GM19328 (cell line): ENCODE measurements at regions not wholly inside any gene's neighbourhood (a gene's known extent, or its start where the extent isn't known, plus 50 kb on each side); places are given as distances from the start of the nearest gene placed in this dataset.

Source experiments
- ATAC-seq: cut with Tn5 transposase; IDR thresholded peaks from one replicate; pipeline ENCODE4 v1.9.1; 2021; ENCODE audit warnings: mild to moderate bottlenecking, moderate library complexity; ENCODE audit not compliant: unreplicated experiment

DNA sequence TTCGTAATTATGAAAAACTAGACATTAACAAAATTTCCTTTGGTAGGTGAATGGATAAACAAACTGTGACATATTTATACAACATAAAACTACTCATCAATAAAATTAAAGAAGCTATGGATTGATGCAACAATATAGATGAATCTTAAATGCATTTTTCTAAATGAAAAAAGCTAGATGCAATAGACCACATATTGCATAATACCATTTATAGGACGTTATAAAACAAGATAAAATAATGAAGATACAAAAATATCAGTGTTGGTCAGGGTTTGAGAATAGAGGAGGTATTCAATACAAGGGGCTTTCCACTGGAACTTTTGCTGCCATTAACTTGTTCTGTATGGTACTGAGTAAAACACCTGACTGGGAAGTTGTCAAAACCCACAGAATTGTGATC is 314.4 kb downstream of the GRB14 start:
- no peak for ATAC-seq

DNA sequence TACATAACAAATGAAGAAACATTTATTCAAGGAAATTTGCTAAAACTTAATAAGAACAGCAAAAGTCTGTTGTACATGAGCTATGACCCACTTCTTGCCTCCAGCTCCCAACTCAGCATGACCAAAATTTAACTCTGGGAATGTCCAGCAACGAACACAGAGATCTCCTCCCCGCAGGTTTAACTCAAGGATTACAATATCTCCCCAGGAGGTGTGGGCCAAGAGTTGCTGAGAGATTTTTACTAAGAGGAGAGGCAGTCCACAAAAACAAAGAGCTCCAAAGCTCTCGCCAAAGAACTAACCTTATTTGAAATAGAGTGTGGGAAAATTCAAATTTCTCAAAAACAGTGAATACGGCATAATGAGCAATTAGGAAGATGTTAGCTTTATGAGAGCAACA is 318.5 kb downstream of the GRB14 start:
- ATAC-seq: no peak

- no peak for ATAC-seq
Measured at GRCh38 chr2:164288235-164288634, 333.0 kb downstream of the GRB14 start.

DNA sequence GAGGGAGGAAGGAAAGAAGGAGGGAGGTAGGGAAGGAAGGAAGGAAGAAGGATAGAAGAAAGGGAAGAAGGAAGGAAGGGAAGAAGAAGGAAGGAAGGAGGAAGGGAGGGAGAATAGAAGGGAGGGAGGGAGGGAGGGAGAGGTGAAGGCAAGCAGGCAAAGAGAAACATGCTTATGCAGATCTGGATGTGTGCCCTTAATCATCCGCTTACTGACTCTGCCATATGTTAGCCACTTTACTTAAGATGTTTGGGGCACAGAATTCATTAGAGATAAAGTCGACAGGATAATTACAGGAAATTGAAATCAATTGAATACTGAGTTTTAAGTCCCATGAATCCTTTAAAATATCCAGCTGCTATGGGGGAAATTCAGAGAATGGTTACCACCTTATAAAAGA is 334.2 kb downstream of the GRB14 start:
- ATAC-seq: no peak

DNA sequence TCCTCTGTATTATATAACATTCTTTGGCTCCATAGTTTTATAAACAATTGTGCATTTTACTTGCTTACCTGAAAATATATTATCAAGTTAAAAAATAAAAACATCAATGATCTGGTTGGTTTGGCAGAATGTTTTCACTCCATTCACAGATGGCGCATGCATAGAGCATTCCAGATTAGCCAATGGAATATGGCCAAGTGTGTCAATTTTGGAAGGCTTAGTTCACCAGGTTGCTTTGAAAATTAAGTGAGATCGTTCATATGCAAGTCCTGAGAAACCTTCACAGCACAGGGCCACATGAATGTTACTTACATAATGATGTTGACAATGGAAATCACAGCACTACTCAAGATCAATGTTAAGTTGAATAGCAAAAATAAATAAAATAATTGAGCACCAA is 335.7 kb downstream of the GRB14 start:
- no peak for ATAC-seq

DNA sequence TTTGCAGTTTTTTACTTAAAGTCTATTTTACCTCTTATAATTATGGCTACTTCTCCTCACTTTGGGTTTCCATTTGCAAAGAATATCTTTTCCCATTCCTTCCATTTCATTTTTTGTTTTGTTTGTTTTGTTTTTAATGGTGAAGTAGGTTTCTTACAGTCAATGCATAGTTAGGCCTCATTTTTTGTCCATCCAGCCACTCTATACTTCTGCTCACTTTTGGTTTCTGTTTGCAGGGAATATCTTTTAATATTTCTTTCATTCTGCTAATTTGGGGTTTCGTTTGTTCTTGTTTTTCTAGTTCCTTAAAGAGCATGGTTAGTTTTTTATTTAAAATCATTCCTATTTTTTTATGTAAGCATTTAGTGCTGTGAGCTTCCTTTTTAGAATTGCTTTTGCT is 339.4 kb downstream of the GRB14 start:
- ATAC-seq: no peak

DNA sequence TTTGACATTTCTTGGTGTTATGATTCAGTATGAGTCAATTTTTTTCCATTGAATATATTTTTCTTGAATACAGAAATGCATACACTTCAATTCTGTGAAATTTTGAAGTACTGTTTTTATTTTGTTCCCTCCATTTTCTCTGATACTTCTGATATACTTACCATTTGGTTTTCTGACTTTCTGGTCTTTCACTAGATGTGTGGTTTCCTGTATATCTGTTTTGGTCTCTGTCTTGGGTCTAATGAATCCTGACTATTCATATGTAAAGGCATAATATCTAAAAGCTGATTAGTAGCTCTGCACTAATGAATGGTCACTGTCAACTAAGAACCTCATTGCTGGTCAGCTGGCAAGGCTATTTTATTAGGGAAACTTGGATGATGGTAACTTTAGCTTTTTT is 345.6 kb downstream of the GRB14 start:
- no peak for ATAC-seq

DNA sequence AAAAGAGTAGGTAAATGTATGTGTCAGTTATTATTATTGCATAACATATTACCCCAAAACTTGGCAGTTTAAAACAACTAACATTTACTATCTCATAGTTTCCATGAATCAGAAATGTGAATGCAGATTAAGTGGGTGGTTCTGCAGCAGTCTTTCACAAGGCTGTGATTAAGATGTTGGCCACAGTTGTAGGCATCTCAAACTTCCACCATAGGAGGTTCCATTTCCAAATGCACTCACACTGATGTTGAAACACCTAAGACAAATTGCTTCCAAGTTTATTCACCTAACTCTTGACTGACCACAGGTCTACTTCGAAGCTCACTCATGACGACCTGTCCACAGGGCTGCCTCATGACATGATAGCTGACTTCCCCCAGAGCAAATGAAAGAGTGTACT is 360.8 kb downstream of the GRB14 start:
- ATAC-seq: no peak

- no peak for ATAC-seq
Measured at GRCh38 chr2:164257742-164258141, 363.5 kb downstream of the GRB14 start.

DNA sequence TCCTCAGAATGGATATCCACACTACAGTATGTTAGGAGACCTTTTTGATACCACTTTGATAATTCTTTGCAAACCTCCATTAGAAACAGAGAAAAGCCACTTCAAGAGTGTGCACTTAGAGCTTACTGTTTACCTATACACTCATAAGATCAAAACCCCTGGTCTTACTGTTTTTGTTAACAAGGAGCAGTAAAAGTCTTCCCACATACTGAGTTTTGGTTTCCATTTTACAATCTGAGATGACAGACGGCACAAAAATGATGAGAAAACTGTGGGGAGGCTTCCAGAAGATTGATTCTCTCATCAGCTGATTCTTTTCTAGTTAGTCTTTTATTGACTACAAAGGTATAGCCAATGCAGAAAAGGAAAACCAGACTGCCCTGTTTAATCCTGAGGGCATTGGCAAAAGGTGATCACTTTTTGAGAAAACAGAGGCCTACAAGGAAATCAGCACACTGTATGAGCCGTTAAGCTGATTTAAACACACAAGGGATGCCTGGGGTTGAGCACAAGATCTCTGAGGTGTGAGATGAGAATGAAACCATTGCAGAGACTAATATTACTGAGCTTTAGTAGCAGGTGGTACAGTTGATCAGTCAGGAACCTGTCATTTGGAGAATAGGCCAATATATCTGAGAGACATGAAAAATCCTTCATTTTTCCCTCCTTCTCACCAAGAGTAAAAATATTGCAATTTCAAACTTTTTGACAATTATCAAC is 368.6 kb downstream of the GRB14 start:
- ATAC-seq: peak; percentile 82

DNA sequence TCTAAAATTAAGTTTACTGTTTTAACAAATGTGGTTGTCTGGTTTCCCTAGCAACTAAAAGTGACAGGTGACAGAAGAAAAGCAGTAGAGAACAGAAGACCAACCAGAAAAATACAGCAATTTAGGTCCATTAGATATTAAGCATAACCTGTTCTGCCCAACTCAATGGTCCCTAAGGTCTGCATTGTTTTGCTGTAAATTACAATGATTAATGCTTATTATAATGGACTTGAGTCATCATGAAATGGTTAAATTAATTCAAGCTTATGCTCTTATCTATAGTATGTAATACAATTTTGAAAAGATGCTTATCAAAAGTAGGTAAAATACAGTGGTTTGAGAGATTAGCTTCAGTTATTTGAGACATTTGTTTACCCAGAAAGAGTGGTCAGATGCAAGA is 378.0 kb downstream of the GRB14 start:
- ATAC-seq: no peak

- no peak for ATAC-seq
Measured at GRCh38 chr2:164242409-164242808, 378.9 kb downstream of the GRB14 start.

DNA sequence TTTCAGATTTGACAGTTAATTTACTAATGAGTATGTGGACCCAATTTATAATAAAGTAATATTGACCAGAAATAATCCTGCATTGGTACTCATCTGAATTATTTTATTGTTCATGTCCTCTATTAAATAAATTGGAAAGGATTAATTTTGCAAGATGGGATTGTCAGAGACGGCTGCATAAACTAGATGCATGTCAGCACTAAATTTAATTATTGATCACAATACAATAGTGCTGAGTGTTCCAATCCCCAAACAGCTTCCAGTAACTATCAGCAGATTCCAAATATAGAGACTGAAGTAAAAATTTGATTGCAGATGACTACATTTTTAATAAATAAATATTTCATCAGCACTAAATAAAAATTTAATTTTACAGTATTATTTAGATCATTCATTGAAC is 387.2 kb downstream of the GRB14 start:
- ATAC-seq: no peak

DNA sequence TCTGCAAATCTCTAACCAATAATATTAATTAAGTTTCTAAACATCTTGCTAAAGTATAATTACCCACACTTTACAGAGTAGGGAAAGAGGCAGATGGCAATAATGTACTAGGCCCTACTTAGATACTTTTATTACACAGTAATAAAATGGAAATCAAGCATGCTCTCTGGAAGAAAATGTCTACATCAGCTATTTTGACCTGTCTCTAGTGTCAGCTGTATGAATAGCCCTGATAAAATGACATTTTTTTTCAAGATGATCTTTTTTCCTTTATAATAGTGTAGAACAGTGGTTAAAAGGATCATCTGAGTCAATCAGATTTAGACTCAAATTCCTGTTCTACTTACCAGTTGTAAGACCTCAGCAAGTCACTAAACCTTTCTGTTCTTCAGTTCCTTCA is 397.3 kb downstream of the GRB14 start:
- ATAC-seq: no peak

DNA sequence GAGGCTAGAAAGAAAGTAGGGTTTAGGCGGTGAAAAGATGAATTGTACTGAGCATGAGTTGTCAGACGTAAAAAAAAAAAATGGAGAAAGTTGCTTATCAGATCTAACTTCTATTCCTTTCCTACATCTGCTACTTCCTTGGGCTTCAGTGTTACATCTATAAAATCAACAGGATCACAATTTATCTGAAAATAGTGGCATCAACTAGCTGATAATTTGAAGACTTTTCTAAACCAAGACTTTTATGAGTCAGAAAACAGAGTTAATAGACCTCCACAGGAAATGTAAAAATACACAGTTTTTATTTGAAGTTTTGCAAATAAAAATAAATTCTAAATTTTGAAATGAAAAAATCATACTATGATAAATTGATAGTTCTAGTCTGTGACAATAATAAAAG is 399.8 kb downstream of the GRB14 start:
- no peak for ATAC-seq

DNA sequence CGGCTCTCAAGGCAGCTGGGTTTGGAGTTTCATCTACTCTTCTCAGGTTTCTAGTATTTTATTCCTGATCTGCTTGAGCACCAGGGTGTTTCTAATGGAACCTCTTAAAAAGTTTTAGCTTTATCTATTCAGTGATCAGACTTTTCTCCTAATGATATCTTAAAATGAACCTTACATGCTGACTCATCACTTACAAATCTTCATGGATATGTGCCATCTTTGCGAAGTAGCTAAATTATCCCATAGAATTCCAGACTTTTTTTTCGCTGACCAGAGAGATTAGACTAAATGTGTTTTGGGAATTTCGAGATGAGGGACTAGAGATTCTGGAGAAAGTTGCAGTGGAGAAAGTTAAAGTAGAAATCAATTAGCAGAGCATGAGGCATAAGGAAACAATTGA is 401.0 kb downstream of the GRB14 start:
- no peak for ATAC-seq

- no peak for ATAC-seq
Measured at GRCh38 chr2:164213916-164214315, 407.4 kb downstream of the GRB14 start.

DNA sequence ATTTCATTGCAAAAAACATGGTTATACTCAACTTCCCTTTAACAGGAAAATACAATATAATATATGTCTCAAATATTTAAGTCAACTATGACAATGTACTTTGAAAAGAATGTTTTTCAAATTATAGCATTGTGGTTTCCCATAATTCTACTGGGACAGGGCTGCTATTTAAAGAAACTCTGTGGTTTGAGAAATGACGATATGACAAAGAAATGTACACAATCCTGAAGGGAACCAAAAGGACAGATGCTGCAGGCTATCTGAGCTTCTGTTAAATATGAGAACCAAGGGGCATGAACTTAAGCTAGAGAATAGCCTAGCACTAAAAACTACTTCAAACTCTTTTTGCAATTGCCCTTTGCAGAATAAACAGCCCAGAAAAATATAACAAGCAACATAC is 415.9 kb downstream of the GRB14 start:
- ATAC-seq: no peak

DNA sequence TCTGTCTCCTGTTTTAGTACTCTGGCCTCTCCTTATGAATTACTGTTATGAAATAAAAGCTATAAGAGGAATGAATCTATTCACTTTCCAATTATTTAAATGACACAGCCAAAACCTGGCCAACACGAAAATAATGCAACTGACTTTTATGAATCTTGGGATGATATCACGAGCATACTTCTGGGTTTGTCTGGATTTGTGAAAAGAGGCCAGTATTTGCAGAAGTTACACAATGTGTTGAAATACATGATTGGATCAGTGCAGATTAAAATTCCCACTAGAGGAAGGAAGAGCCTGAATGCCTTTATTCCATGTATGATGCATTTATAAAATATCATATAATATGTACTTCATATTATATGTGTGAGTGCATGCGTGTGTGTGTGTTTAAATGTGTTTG is 418.2 kb downstream of the GRB14 start:
- no peak for ATAC-seq

- no peak for ATAC-seq
Measured at GRCh38 chr2:164198256-164198655, 423.0 kb downstream of the GRB14 start.

- no peak for ATAC-seq
Measured at GRCh38 chr2:164190700-164191099, 430.6 kb downstream of the GRB14 start.

DNA sequence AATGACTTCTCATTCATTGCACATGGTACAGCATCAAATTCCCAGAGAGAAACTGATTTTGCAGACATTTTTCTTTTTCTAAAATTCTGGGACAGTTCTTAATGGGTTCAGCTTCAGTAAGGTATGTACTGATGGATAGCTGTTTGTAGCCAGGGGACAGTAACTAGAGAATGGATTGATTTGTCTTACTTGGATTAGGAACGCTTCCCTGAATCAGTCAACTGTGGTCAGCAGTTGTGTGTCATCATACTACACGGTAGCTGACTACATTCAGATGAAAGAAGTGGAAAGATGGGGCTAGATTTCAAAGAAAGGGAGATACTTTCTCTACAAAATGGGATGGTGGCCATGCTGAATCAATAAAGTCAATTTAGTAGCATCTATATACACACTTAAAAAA is 431.4 kb downstream of the GRB14 start:
- ATAC-seq: no peak

- no peak for ATAC-seq
Measured at GRCh38 chr2:164187121-164187520, 434.2 kb downstream of the GRB14 start.
